GM12878 (cell line): ENCODE measurements at regions not wholly inside any gene's neighbourhood (a gene's known extent, or its start where the extent isn't known, plus 50 kb on each side); places are given as distances from the start of the nearest gene placed in this dataset.

Experiments
- ATAC-seq: fragments of 200-7000 bp; cut with Tn5 transposase; 3 replicates; pipeline ENCODE4 v1.9.1; 2020; ENCODE audit warnings: mild to moderate bottlenecking, moderate library complexity
- BruUV-seq: library from RNA; stranded (reverse); fragments of 400-500 nt; replicated peaks from 2 replicates; lab custom pipeline; 2021; lab: Mats Ljungman, UMichigan
- CTCF ChIA-PET: fragments of 300-600 bp; sonication (Branson Sonifier 250); formaldehyde crosslinking; extraction: SDS; loops from one replicate; lab custom pipeline; 2021; ENCODE audit warnings: inconsistent platforms; lab: Yijun Ruan, JAX
- POLR2A ChIA-PET: fragments of 350-600 bp; formaldehyde crosslinking; extraction: SDS; loops from one replicate; lab custom pipeline; 2021; ENCODE audit warnings: inconsistent platforms; lab: Charles Lee
- RAD21 ChIA-PET: fragments of 300-600 bp; sonication (Branson Sonifier 250); formaldehyde crosslinking; loops from one replicate; lab custom pipeline; 2023; ENCODE audit warnings: antibody characterized with exemption; ENCODE audit not compliant: unreplicated experiment; lab: Charles Lee
- SMC1A ChIA-PET: fragments of 300-600 bp; sonication (Branson Sonifier 250); formaldehyde crosslinking; loops from one replicate; lab custom pipeline; 2023; ENCODE audit not compliant: unreplicated experiment, uncharacterized antibody; lab: Charles Lee
- DNase-seq: peaks from one replicate; pipeline ENCODE4 v3.0.0-alpha.2; 2011; ENCODE audit warnings: low read depth, low spot score
- FAIRE-seq: peaks from 3 replicates; lab custom pipeline; 2011; peaks lifted over from hg19 to GRCh38; lab: Jason Lieb, UNC
- H2AFZ ChIP-seq: 2 replicates; pipeline ENCODE4 v1.6.0; 2011; ENCODE audit warnings: low read depth, low read length, control low read depth; ENCODE audit not compliant: control insufficient read depth
- H3K27ac ChIP-seq: 2 replicates; pipeline ENCODE4 v1.5.1; 2011; ENCODE audit warnings: control low read depth; ENCODE audit not compliant: control insufficient read depth, insufficient read depth
- H3K27me3 ChIP-seq, 2 experiments: replicated peaks in 1 of 2; 2 replicates each; pipeline versions ENCODE4 v1.6.0 to v1.6.1; 2011; ENCODE audit warnings: low read length in 1 of 2; ENCODE audit not compliant: control insufficient read depth in 2 of 2, insufficient read depth in 2 of 2
- H3K36me3 ChIP-seq, 2 experiments: 2 replicates each; pipeline ENCODE4 v1.5.1; 2011; ENCODE audit warnings: low read length in 1 of 2; ENCODE audit not compliant: control insufficient read depth in 2 of 2, insufficient read depth in 2 of 2
- H3K4me1 ChIP-seq: 2 replicates; pipeline ENCODE4 v1.6.1; 2011; ENCODE audit warnings: mild to moderate bottlenecking, low read length, moderate library complexity, mixed read lengths; ENCODE audit not compliant: control insufficient read depth, insufficient read depth
- H3K4me2 ChIP-seq: 2 replicates; pipeline ENCODE4 v1.6.0; 2011; ENCODE audit warnings: control low read depth; ENCODE audit not compliant: control insufficient read depth, insufficient read depth
- H3K4me3 ChIP-seq: fragments of 200-600 bp; sonication (generic); 2 replicates; pipeline ENCODE4 v1.5.1; 2016
- H3K79me2 ChIP-seq: 2 replicates; pipeline ENCODE4 v1.6.0; 2011; ENCODE audit warnings: low read length; ENCODE audit not compliant: control insufficient read depth, insufficient read depth
- H3K9ac ChIP-seq: 2 replicates; pipeline ENCODE4 v1.8.0; 2011; ENCODE audit warnings: low read length, control low read depth, mixed read lengths; ENCODE audit not compliant: control insufficient read depth, insufficient read depth
- H3K9me3 ChIP-seq: replicated peaks from 3 replicates; pipeline ENCODE4 v1.5.1; 2011; ENCODE audit warnings: mild to moderate bottlenecking, low read length; ENCODE audit not compliant: control insufficient read depth, insufficient read depth
- H4K20me1 ChIP-seq: 2 replicates; pipeline ENCODE4 v1.6.0; 2011; ENCODE audit not compliant: control insufficient read depth, insufficient read depth
- BACH1 ChIP-seq: fragments of 450-650 bp; IDR thresholded peaks from 2 replicates; pipeline ENCODE4 v1.6.1; 2017; ENCODE audit warnings: mild to moderate bottlenecking, borderline replicate concordance
- IKZF2 ChIP-seq, 2 experiments: fragments of 450-650 bp; IDR thresholded peaks; 2 replicates each; pipeline ENCODE4 v1.6.1; 2017; ENCODE audit warnings: mild to moderate bottlenecking in 2 of 2, moderate library complexity in 2 of 2
- SREBF2 ChIP-seq: IDR thresholded peaks from 2 replicates; pipeline ENCODE4 v1.6.1; 2012; ENCODE audit warnings: mild to moderate bottlenecking, low read length
- TCF3 ChIP-seq: IDR thresholded peaks from 2 replicates; pipeline ENCODE4 v1.6.1; 2012; ENCODE audit warnings: low read depth, mild to moderate bottlenecking, low read length, borderline replicate concordance; ENCODE audit not compliant: insufficient read depth
- WGBS: methylation state at CpG from one replicate; pipeline ENCODE4 v1.1.6; 2016; ENCODE audit warnings: low lambda C conversion rate; ENCODE audit not compliant: insufficient replicate concordance, insufficient coverage; ENCODE audit errors: missing lambda C conversion rate; 5-methylcytosine and 5-hydroxymethylcytosine counted together
- in situ Hi-C: fragments of 300-500 bp; cut with MboI; formaldehyde crosslinking; loops from 9 replicates; pipeline ENCODE4 v1.14.3; 2018; ENCODE audit warnings: mixed read lengths
- intact Hi-C: fragments of 100-400 bp; cut with micrococcal nuclease; formaldehyde crosslinking; loops from one replicate; pipeline ENCODE4 v1.14.2; 2022; ENCODE audit not compliant: unreplicated experiment
- TF ChIP-seq, protein P1 (sequence below): fragments of 450-650 bp; IDR thresholded peaks from 2 replicates; pipeline ENCODE4 v1.6.1; 2017; ENCODE audit warnings: borderline replicate concordance
- TF ChIP-seq, protein P2 (sequence below): fragments of 450-650 bp; IDR thresholded peaks from 2 replicates; pipeline ENCODE4 v1.6.1; 2018; ENCODE audit warnings: mild to moderate bottlenecking, low read depth, moderate library complexity; ENCODE audit not compliant: partially characterized antibody
- TF ChIP-seq, protein P3 (sequence below): fragments of 450-650 bp; IDR thresholded peaks from 2 replicates; pipeline ENCODE4 v1.6.1; 2017; ENCODE audit warnings: mild to moderate bottlenecking, moderate library complexity
- TF ChIP-seq, protein P4 (sequence below): fragments of 450-650 bp; IDR thresholded peaks from 2 replicates; pipeline ENCODE4 v1.6.1; 2017; ENCODE audit warnings: mild to moderate bottlenecking
- TF ChIP-seq, protein P5 (sequence below): IDR thresholded peaks from 2 replicates; pipeline ENCODE4 v1.6.1; 2011; ENCODE audit warnings: borderline replicate concordance, low read depth, mild to moderate bottlenecking, moderate library complexity, mixed read lengths, low read length; ENCODE audit not compliant: insufficient read depth; ENCODE audit errors: extremely low read length

DNA sequence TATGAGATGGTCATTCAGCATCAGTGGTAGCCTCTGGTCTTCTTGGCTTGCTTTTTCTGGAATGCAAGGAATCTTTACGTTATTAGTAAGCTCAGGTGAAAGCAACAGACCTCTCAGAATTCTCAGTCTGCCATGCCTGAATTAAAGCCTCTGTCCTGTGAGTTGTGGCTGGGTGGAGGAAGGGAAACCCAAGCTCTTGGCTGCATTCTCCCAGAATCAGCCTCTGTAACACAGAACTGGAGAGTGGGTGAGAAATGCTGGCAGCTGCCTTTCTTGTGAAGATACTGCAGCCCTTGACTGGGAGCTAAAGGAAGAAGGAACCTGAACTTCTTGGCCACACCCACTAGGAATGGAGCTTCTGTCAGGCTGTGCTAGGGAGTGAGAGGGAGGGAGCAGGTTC is 505.8 kb downstream of the EPHA3 start:
- FAIRE-seq (no peak), DNase-seq (no peak), ATAC-seq (no peak)
- in situ Hi-C loops (no loop called here), intact Hi-C loops (no loop called here)
- BruUV-seq, result no TSS peak
- TF ChIP-seq TCF3 (no peak), SREBF2 (no peak), BACH1 (no peak), IKZF2 (IDR thresholded peaks at IDR 0.05) (no peak)
- TF ChIP-seq, protein P1, sequence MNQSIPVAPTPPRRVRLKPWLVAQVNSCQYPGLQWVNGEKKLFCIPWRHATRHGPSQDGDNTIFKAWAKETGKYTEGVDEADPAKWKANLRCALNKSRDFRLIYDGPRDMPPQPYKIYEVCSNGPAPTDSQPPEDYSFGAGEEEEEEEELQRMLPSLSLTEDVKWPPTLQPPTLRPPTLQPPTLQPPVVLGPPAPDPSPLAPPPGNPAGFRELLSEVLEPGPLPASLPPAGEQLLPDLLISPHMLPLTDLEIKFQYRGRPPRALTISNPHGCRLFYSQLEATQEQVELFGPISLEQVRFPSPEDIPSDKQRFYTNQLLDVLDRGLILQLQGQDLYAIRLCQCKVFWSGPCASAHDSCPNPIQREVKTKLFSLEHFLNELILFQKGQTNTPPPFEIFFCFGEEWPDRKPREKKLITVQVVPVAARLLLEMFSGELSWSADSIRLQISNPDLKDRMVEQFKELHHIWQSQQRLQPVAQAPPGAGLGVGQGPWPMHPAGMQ, result no peak
- TF ChIP-seq, protein P2, sequence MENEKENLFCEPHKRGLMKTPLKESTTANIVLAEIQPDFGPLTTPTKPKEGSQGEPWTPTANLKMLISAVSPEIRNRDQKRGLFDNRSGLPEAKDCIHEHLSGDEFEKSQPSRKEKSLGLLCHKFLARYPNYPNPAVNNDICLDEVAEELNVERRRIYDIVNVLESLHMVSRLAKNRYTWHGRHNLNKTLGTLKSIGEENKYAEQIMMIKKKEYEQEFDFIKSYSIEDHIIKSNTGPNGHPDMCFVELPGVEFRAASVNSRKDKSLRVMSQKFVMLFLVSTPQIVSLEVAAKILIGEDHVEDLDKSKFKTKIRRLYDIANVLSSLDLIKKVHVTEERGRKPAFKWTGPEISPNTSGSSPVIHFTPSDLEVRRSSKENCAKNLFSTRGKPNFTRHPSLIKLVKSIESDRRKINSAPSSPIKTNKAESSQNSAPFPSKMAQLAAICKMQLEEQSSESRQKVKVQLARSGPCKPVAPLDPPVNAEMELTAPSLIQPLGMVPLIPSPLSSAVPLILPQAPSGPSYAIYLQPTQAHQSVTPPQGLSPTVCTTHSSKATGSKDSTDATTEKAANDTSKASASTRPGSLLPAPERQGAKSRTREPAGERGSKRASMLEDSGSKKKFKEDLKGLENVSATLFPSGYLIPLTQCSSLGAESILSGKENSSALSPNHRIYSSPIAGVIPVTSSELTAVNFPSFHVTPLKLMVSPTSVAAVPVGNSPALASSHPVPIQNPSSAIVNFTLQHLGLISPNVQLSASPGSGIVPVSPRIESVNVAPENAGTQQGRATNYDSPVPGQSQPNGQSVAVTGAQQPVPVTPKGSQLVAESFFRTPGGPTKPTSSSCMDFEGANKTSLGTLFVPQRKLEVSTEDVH, result no peak
- TF ChIP-seq, protein P3, sequence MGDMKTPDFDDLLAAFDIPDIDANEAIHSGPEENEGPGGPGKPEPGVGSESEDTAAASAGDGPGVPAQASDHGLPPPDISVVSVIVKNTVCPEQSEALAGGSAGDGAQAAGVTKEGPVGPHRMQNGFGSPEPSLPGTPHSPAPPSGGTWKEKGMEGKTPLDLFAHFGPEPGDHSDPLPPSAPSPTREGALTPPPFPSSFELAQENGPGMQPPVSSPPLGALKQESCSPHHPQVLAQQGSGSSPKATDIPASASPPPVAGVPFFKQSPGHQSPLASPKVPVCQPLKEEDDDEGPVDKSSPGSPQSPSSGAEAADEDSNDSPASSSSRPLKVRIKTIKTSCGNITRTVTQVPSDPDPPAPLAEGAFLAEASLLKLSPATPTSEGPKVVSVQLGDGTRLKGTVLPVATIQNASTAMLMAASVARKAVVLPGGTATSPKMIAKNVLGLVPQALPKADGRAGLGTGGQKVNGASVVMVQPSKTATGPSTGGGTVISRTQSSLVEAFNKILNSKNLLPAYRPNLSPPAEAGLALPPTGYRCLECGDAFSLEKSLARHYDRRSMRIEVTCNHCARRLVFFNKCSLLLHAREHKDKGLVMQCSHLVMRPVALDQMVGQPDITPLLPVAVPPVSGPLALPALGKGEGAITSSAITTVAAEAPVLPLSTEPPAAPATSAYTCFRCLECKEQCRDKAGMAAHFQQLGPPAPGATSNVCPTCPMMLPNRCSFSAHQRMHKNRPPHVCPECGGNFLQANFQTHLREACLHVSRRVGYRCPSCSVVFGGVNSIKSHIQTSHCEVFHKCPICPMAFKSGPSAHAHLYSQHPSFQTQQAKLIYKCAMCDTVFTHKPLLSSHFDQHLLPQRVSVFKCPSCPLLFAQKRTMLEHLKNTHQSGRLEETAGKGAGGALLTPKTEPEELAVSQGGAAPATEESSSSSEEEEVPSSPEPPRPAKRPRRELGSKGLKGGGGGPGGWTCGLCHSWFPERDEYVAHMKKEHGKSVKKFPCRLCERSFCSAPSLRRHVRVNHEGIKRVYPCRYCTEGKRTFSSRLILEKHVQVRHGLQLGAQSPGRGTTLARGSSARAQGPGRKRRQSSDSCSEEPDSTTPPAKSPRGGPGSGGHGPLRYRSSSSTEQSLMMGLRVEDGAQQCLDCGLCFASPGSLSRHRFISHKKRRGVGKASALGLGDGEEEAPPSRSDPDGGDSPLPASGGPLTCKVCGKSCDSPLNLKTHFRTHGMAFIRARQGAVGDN, result no peak
- TF ChIP-seq, protein P4, sequence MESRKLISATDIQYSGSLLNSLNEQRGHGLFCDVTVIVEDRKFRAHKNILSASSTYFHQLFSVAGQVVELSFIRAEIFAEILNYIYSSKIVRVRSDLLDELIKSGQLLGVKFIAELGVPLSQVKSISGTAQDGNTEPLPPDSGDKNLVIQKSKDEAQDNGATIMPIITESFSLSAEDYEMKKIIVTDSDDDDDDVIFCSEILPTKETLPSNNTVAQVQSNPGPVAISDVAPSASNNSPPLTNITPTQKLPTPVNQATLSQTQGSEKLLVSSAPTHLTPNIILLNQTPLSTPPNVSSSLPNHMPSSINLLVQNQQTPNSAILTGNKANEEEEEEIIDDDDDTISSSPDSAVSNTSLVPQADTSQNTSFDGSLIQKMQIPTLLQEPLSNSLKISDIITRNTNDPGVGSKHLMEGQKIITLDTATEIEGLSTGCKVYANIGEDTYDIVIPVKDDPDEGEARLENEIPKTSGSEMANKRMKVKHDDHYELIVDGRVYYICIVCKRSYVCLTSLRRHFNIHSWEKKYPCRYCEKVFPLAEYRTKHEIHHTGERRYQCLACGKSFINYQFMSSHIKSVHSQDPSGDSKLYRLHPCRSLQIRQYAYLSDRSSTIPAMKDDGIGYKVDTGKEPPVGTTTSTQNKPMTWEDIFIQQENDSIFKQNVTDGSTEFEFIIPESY, result no peak
- TF ChIP-seq, protein P5, sequence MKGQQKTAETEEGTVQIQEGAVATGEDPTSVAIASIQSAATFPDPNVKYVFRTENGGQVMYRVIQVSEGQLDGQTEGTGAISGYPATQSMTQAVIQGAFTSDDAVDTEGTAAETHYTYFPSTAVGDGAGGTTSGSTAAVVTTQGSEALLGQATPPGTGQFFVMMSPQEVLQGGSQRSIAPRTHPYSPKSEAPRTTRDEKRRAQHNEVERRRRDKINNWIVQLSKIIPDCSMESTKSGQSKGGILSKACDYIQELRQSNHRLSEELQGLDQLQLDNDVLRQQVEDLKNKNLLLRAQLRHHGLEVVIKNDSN, result no peak
- Histone ChIP-seq H3K79me2 (no peaks in the 10 kb centered on the region), H3K27me3 (no peaks in the 10 kb centered on the region), H3K4me3 (no peak overlapping the region), H3K4me1 (no peaks in the 10 kb centered on the region), H2AFZ (no peak overlapping the region), H3K27ac (no peak overlapping the region), H3K9me3 (no peaks in the 10 kb centered on the region), H3K9ac (no peak overlapping the region), H3K4me2 (no peak overlapping the region), H3K36me3 (no peaks in the 10 kb centered on the region), H4K20me1 (no peaks in the 10 kb centered on the region)
- ChIA-PET CTCF (interaction anchor here (1.3 kb wide), 1 partner anchor 479 kb away, joined by 3 read pairs; no protein-coding TSS in a partner anchor), SMC1A (interaction anchor here (1.0 to 1.5 kb wide), 5 partner anchors 9 to 478 kb away, joined by 3 to 5 read pairs (median 3); no protein-coding TSS in a partner anchor), RAD21 (no interaction called here), POLR2A (no interaction called here)
- 0% methylated on average over 1 of the region's 1 CpG for WGBS
